Astrocyte (in vitro differentiated cells and primary cell): ENCODE measurements at regions not wholly inside any gene's neighbourhood (a gene's known extent, or its start where the extent isn't known, plus 50 kb on each side); places are given as distances from the start of the nearest gene placed in this dataset.

Experiments used
- DNase-seq: peaks from one replicate; pipeline ENCODE4 v3.0.0-alpha.2; 2010; ENCODE audit warnings: low read depth
- FAIRE-seq: peaks from 2 replicates; lab custom pipeline; 2011; peaks lifted over from hg19 to GRCh38; lab: Jason Lieb, UNC
- H2AFZ ChIP-seq: 2 replicates; pipeline ENCODE4 v1.6.0; 2012; ENCODE audit warnings: low read depth, low read length, inconsistent platforms
- H3K27ac ChIP-seq: 2 replicates; pipeline ENCODE4 v1.5.1; 2011; ENCODE audit warnings: low read depth, low read length, inconsistent platforms
- H3K27me3 ChIP-seq: 2 replicates; pipeline ENCODE4 v1.6.0; 2011; ENCODE audit warnings: low read length, inconsistent platforms; ENCODE audit not compliant: insufficient read depth
- H3K36me3 ChIP-seq: 2 replicates; pipeline ENCODE4 v1.5.1; 2011; ENCODE audit warnings: low read length, inconsistent platforms; ENCODE audit not compliant: insufficient read depth
- H3K4me1 ChIP-seq: 2 replicates; pipeline ENCODE4 v1.5.1; 2011; ENCODE audit warnings: low read length, inconsistent platforms; ENCODE audit not compliant: insufficient read depth
- H3K4me2 ChIP-seq: 2 replicates; pipeline ENCODE4 v1.6.0; 2012; ENCODE audit warnings: low read length, inconsistent platforms
- H3K4me3 ChIP-seq: 2 replicates; pipeline ENCODE4 v1.5.1; 2011; ENCODE audit warnings: low read depth, mild to moderate bottlenecking, low read length, inconsistent platforms; ENCODE audit not compliant: insufficient read depth
- H3K79me2 ChIP-seq: 2 replicates; pipeline ENCODE4 v1.6.0; 2012; ENCODE audit warnings: mild to moderate bottlenecking, low read length, inconsistent platforms; ENCODE audit not compliant: insufficient read depth
- H3K9ac ChIP-seq: 2 replicates; pipeline ENCODE4 v1.6.0; 2012; ENCODE audit warnings: mild to moderate bottlenecking, low read length, inconsistent platforms
- H3K9me3 ChIP-seq: 2 replicates; pipeline ENCODE4 v1.5.1; 2012; ENCODE audit warnings: low read depth, mild to moderate bottlenecking, low read length, inconsistent platforms; ENCODE audit not compliant: insufficient read depth
- H4K20me1 ChIP-seq: 2 replicates; pipeline ENCODE4 v1.6.0; 2012; ENCODE audit warnings: low read length, inconsistent platforms; ENCODE audit not compliant: insufficient read depth
- H3K27ac Mint-ChIP-seq: one replicate; pipeline ENCODE4 v1.8.0; 2021; ENCODE audit warnings: mild to moderate bottlenecking, mixed read lengths; ENCODE audit not compliant: unreplicated experiment
- H3K27me3 Mint-ChIP-seq: one replicate; pipeline ENCODE4 v1.8.0; 2021; ENCODE audit warnings: low read depth, mixed read lengths; ENCODE audit not compliant: unreplicated experiment
- H3K36me3 Mint-ChIP-seq: one replicate; pipeline ENCODE4 v1.8.0; 2021; ENCODE audit warnings: low read depth, mixed read lengths; ENCODE audit not compliant: unreplicated experiment
- H3K4me1 Mint-ChIP-seq: one replicate; pipeline ENCODE4 v1.8.0; 2021; ENCODE audit warnings: low read depth, mixed read lengths; ENCODE audit not compliant: unreplicated experiment
- H3K4me3 Mint-ChIP-seq: one replicate; pipeline ENCODE4 v1.8.0; 2021; ENCODE audit warnings: mild to moderate bottlenecking, moderate library complexity, mixed read lengths; ENCODE audit not compliant: unreplicated experiment
- H3K9me3 Mint-ChIP-seq: one replicate; pipeline ENCODE4 v1.8.0; 2021; ENCODE audit warnings: mild to moderate bottlenecking, mixed read lengths; ENCODE audit not compliant: unreplicated experiment
- CTCF ChIP-seq: IDR thresholded peaks from 2 replicates; pipeline ENCODE4 v1.5.1; 2011; ENCODE audit warnings: low read depth, mild to moderate bottlenecking, inconsistent platforms, low read length, moderate library complexity; ENCODE audit not compliant: insufficient read depth
- EZH2 ChIP-seq: IDR thresholded peaks from 2 replicates; pipeline ENCODE4 v1.6.1; 2012; ENCODE audit warnings: mild to moderate bottlenecking, low read length, inconsistent platforms; ENCODE audit not compliant: insufficient read depth

- no peak overlapping the region for H3K4me3 Mint-ChIP-seq
Observed at GRCh38 chr1:229841230-229841629, 215.2 kb downstream of the URB2 start.

GRCh38 chr1:229842302-229843255 lies 216.5 kb downstream of the URB2 start:
- Histone ChIP-seq H3K4me3 (no peak overlapping the region), H3K9me3 (no peaks in the 10 kb centered on the region), H3K9ac (no peak overlapping the region), H3K27ac (no peak overlapping the region), H3K79me2 (no peaks in the 10 kb centered on the region), H4K20me1 (no peaks in the 10 kb centered on the region), H2AFZ (no peak overlapping the region), H3K4me2 (no peak overlapping the region), H3K27me3 (no peaks in the 10 kb centered on the region), H3K36me3 (no peaks in the 10 kb centered on the region), H3K4me1 (no peaks in the 10 kb centered on the region)
- Mint-ChIP-seq H3K36me3 (no peaks in the 10 kb centered on the region), H3K9me3 (peaks cover 1% of the 10 kb centered on the region), H3K4me1 (peaks cover 4% of the 10 kb centered on the region), H3K4me3 (no peak overlapping the region), H3K27ac (no peak overlapping the region), H3K27me3 (peaks cover 7% of the 10 kb centered on the region)
- FAIRE-seq (no peak), DNase-seq (no peak)
- TF ChIP-seq EZH2 = no peak

More at GRCh38 chr1:229841230-229841629, 215.2 kb downstream of the URB2 start:
- Histone ChIP-seq H2AFZ (no peak overlapping the region), H3K9me3 (no peaks in the 10 kb centered on the region), H3K4me2 (no peak overlapping the region), H3K79me2 (no peaks in the 10 kb centered on the region), H3K4me1 (no peaks in the 10 kb centered on the region), H3K9ac (no peak overlapping the region), H4K20me1 (no peaks in the 10 kb centered on the region), H3K4me3 (no peak overlapping the region), H3K27ac (no peak overlapping the region), H3K27me3 (no peaks in the 10 kb centered on the region), H3K36me3 (no peaks in the 10 kb centered on the region)
- FAIRE-seq = no peak
- peaks cover 6% of the 10 kb centered on the region for H3K27me3 Mint-ChIP-seq
- no peak for DNase-seq
- H3K27ac Mint-ChIP-seq = no peak overlapping the region
- peaks cover 4% of the 10 kb centered on the region for H3K4me1 Mint-ChIP-seq
- TF ChIP-seq EZH2 = no peak
- no peak for TF ChIP-seq CTCF
- no peaks in the 10 kb centered on the region for H3K36me3 Mint-ChIP-seq
- peaks cover 1% of the 10 kb centered on the region for H3K9me3 Mint-ChIP-seq

GRCh38 chr1:229843627-229844238 lies 217.7 kb downstream of the URB2 start:
- Histone ChIP-seq H3K4me2 (no peak overlapping the region), H3K9me3 (no peaks in the 10 kb centered on the region), H3K27me3 (no peaks in the 10 kb centered on the region), H2AFZ (no peak overlapping the region), H3K36me3 (no peaks in the 10 kb centered on the region), H4K20me1 (no peaks in the 10 kb centered on the region), H3K4me1 (no peaks in the 10 kb centered on the region), H3K9ac (no peak overlapping the region), H3K79me2 (no peaks in the 10 kb centered on the region), H3K27ac (no peak overlapping the region), H3K4me3 (no peak overlapping the region)
- DNase-seq (no peak), FAIRE-seq (no peak)
- H3K4me3 Mint-ChIP-seq = no peak overlapping the region
- H3K4me1 Mint-ChIP-seq = peaks cover 4% of the 10 kb centered on the region
- TF ChIP-seq EZH2 (no peak), CTCF (no peak)
- peaks cover 1% of the 10 kb centered on the region for H3K9me3 Mint-ChIP-seq
- H3K27me3 Mint-ChIP-seq = peaks cover 12% of the 10 kb centered on the region
- no peaks in the 10 kb centered on the region for H3K36me3 Mint-ChIP-seq
- peak overlapping the region; percentile 24 for H3K27ac Mint-ChIP-seq
